ENCODE measurements at regions not wholly inside any gene's neighbourhood (a gene's known extent, or its start where the extent isn't known, plus 50 kb on each side); places are given as distances from the start of the nearest gene placed in this dataset.

GRCh38 chr4:126242679-126243390 lies 928.1 kb downstream of the FAT4 start:
- 98% methylated on average over 6 of the region's 7 CpGs for WGBS (ENCODE audit: insufficient coverage)
- no peaks in the 10 kb centered on the region for H3K36me3 ChIP-seq (ENCODE audit: control insufficient read depth in 4 of 4, insufficient read depth in 4 of 4, low read length in 3 of 4)
- DNase-seq = no peak
- no peaks in the 10 kb centered on the region for H3K27me3 ChIP-seq (replicated peaks in 2 of 5; ENCODE audit: control insufficient read depth in 4 of 5, insufficient read depth in 5 of 5, low read length in 4 of 5)
- H3K27ac ChIP-seq (ENCODE audit: insufficient read depth in 1 of 2, low read depth in 1 of 2, low read length in 2 of 2, poor library complexity in 1 of 2, severe bottlenecking in 2 of 2) = no peak overlapping the region
- H3K4me1 ChIP-seq (ENCODE audit: control extremely low read depth in 1 of 4, control insufficient read depth in 4 of 4, insufficient read depth in 4 of 4, low read length in 3 of 4) = no peaks in the 10 kb centered on the region
- CTCF ChIA-PET = no interaction called here
- H3K4me3 ChIP-seq (ENCODE audit: control insufficient read depth in 1 of 7, extremely low read depth in 1 of 7, insufficient read depth in 4 of 7, low read depth in 2 of 7, low read length in 6 of 7) = no peak overlapping the region
- POLR2A ChIA-PET = no interaction called here
- H3K9me3 ChIP-seq (ENCODE audit: control extremely low read depth in 1 of 5, control insufficient read depth in 4 of 5, insufficient read depth in 2 of 5, low read depth in 1 of 5, low read length in 4 of 5) = peaks cover 0 to under 1% (median 0%) of the 10 kb centered on the region in 5 experiments

- CTCF ChIA-PET = interaction anchor here (1.1 kb wide), 1 partner anchor 10 kb away, joined by 3 read pairs; no protein-coding TSS in a partner anchor
- Histone ChIP-seq H3K27ac (ENCODE audit: insufficient read depth in 1 of 2, low read depth in 1 of 2, low read length in 2 of 2, poor library complexity in 1 of 2, severe bottlenecking in 2 of 2) (no peak overlapping the region), H3K4me1 (ENCODE audit: control extremely low read depth in 1 of 4, control insufficient read depth in 4 of 4, insufficient read depth in 4 of 4, low read length in 3 of 4) (no peaks in the 10 kb centered on the region), H3K9me3 (ENCODE audit: control extremely low read depth in 1 of 5, control insufficient read depth in 4 of 5, insufficient read depth in 2 of 5, low read depth in 1 of 5, low read length in 4 of 5) (peaks cover 0 to 3% (median 0%) of the 10 kb centered on the region in 5 experiments), H3K4me3 (ENCODE audit: control insufficient read depth in 1 of 7, extremely low read depth in 1 of 7, insufficient read depth in 4 of 7, low read depth in 2 of 7, low read length in 6 of 7) (no peak overlapping the region), H3K36me3 (ENCODE audit: control insufficient read depth in 4 of 4, insufficient read depth in 4 of 4, low read length in 3 of 4) (no peaks in the 10 kb centered on the region), H3K27me3 (replicated peaks in 2 of 5; ENCODE audit: control insufficient read depth in 4 of 5, insufficient read depth in 5 of 5, low read length in 4 of 5) (no peaks in the 10 kb centered on the region)
- DNase-seq = no peak
- WGBS (ENCODE audit: insufficient coverage) = no CpG with 5 or more reads among the region's 3 CpGs
- POLR2A ChIA-PET = no interaction called here
Observed at GRCh38 chr4:126247409-126247808, 932.7 kb downstream of the FAT4 start.

GRCh38 chr4:126250006-126250405 lies 935.3 kb downstream of the FAT4 start:
- H3K9me3 ChIP-seq (ENCODE audit: control extremely low read depth in 1 of 5, control insufficient read depth in 4 of 5, insufficient read depth in 2 of 5, low read depth in 1 of 5, low read length in 4 of 5) = peaks cover 0 to 3% (median 0%) of the 10 kb centered on the region in 5 experiments
- WGBS (ENCODE audit: insufficient coverage) = no CpG with 5 or more reads among the region's 2 CpGs
- H3K4me3 ChIP-seq (ENCODE audit: control insufficient read depth in 1 of 7, extremely low read depth in 1 of 7, insufficient read depth in 4 of 7, low read depth in 2 of 7, low read length in 6 of 7) = no peak overlapping the region
- no peaks in the 10 kb centered on the region for H3K36me3 ChIP-seq (ENCODE audit: control insufficient read depth in 4 of 4, insufficient read depth in 4 of 4, low read length in 3 of 4)
- H3K27me3 ChIP-seq (replicated peaks in 2 of 5; ENCODE audit: control insufficient read depth in 4 of 5, insufficient read depth in 5 of 5, low read length in 4 of 5) = no peaks in the 10 kb centered on the region
- no peak for DNase-seq
- ChIA-PET POLR2A (no interaction called here), CTCF (no interaction called here)
- no peaks in the 10 kb centered on the region for H3K4me1 ChIP-seq (ENCODE audit: control extremely low read depth in 1 of 4, control insufficient read depth in 4 of 4, insufficient read depth in 4 of 4, low read length in 3 of 4)
- H3K27ac ChIP-seq (ENCODE audit: insufficient read depth in 1 of 2, low read depth in 1 of 2, low read length in 2 of 2, poor library complexity in 1 of 2, severe bottlenecking in 2 of 2) = no peak overlapping the region

GRCh38 chr4:126251169-126251568 lies 936.4 kb downstream of the FAT4 start:
- Histone ChIP-seq H3K27ac (ENCODE audit: insufficient read depth in 1 of 2, low read depth in 1 of 2, low read length in 2 of 2, poor library complexity in 1 of 2, severe bottlenecking in 2 of 2) (no peak overlapping the region), H3K4me3 (ENCODE audit: control insufficient read depth in 1 of 7, extremely low read depth in 1 of 7, insufficient read depth in 4 of 7, low read depth in 2 of 7, low read length in 6 of 7) (no peak overlapping the region), H3K36me3 (ENCODE audit: control insufficient read depth in 4 of 4, insufficient read depth in 4 of 4, low read length in 3 of 4) (no peaks in the 10 kb centered on the region), H3K4me1 (ENCODE audit: control extremely low read depth in 1 of 4, control insufficient read depth in 4 of 4, insufficient read depth in 4 of 4, low read length in 3 of 4) (no peaks in the 10 kb centered on the region), H3K27me3 (replicated peaks in 2 of 5; ENCODE audit: control insufficient read depth in 4 of 5, insufficient read depth in 5 of 5, low read length in 4 of 5) (no peaks in the 10 kb centered on the region), H3K9me3 (ENCODE audit: control extremely low read depth in 1 of 5, control insufficient read depth in 4 of 5, insufficient read depth in 2 of 5, low read depth in 1 of 5, low read length in 4 of 5) (peaks cover 0 to 3% (median 0%) of the 10 kb centered on the region in 5 experiments)
- DNase-seq = no peak
- POLR2A ChIA-PET = no interaction called here
- CTCF ChIA-PET = no interaction called here

- CTCF ChIA-PET = no interaction called here
- Histone ChIP-seq H3K9me3 (ENCODE audit: control extremely low read depth in 1 of 5, control insufficient read depth in 4 of 5, insufficient read depth in 2 of 5, low read depth in 1 of 5, low read length in 4 of 5) (no peaks in the 10 kb centered on the region), H3K36me3 (ENCODE audit: control insufficient read depth in 4 of 4, insufficient read depth in 4 of 4, low read length in 3 of 4) (no peaks in the 10 kb centered on the region), H3K4me3 (ENCODE audit: control insufficient read depth in 1 of 7, extremely low read depth in 1 of 7, insufficient read depth in 4 of 7, low read depth in 2 of 7, low read length in 6 of 7) (no peak overlapping the region), H3K27ac (ENCODE audit: insufficient read depth in 1 of 2, low read depth in 1 of 2, low read length in 2 of 2, poor library complexity in 1 of 2, severe bottlenecking in 2 of 2) (no peak overlapping the region), H3K27me3 (replicated peaks in 2 of 5; ENCODE audit: control insufficient read depth in 4 of 5, insufficient read depth in 5 of 5, low read length in 4 of 5) (no peaks in the 10 kb centered on the region), H3K4me1 (ENCODE audit: control extremely low read depth in 1 of 4, control insufficient read depth in 4 of 4, insufficient read depth in 4 of 4, low read length in 3 of 4) (no peaks in the 10 kb centered on the region)
- POLR2A ChIA-PET = no interaction called here
- no peak for DNase-seq
- 95% methylated on average over 2 of the region's 2 CpGs for WGBS (ENCODE audit: insufficient coverage)
Observed at GRCh38 chr4:126262665-126263064, 947.9 kb downstream of the FAT4 start.

GRCh38 chr4:126264839-126265238 lies 950.1 kb downstream of the FAT4 start:
- Histone ChIP-seq H3K4me1 (ENCODE audit: control extremely low read depth in 1 of 4, control insufficient read depth in 4 of 4, insufficient read depth in 4 of 4, low read length in 3 of 4) (no peaks in the 10 kb centered on the region), H3K27me3 (replicated peaks in 2 of 5; ENCODE audit: control insufficient read depth in 4 of 5, insufficient read depth in 5 of 5, low read length in 4 of 5) (no peaks in the 10 kb centered on the region), H3K9me3 (ENCODE audit: control extremely low read depth in 1 of 5, control insufficient read depth in 4 of 5, insufficient read depth in 2 of 5, low read depth in 1 of 5, low read length in 4 of 5) (no peaks in the 10 kb centered on the region), H3K4me3 (ENCODE audit: control insufficient read depth in 1 of 7, extremely low read depth in 1 of 7, insufficient read depth in 4 of 7, low read depth in 2 of 7, low read length in 6 of 7) (no peak overlapping the region), H3K36me3 (ENCODE audit: control insufficient read depth in 4 of 4, insufficient read depth in 4 of 4, low read length in 3 of 4) (no peaks in the 10 kb centered on the region), H3K27ac (ENCODE audit: insufficient read depth in 1 of 2, low read depth in 1 of 2, low read length in 2 of 2, poor library complexity in 1 of 2, severe bottlenecking in 2 of 2) (no peak overlapping the region)
- ChIA-PET POLR2A (no interaction called here), CTCF (no interaction called here)
- no peak for DNase-seq

- no peak for DNase-seq
- no peaks in the 10 kb centered on the region for H3K9me3 ChIP-seq (ENCODE audit: control extremely low read depth in 1 of 5, control insufficient read depth in 4 of 5, insufficient read depth in 2 of 5, low read depth in 1 of 5, low read length in 4 of 5)
- no peak overlapping the region for H3K4me3 ChIP-seq (ENCODE audit: control insufficient read depth in 1 of 7, extremely low read depth in 1 of 7, insufficient read depth in 4 of 7, low read depth in 2 of 7, low read length in 6 of 7)
- no peak overlapping the region for H3K27ac ChIP-seq (ENCODE audit: insufficient read depth in 1 of 2, low read depth in 1 of 2, low read length in 2 of 2, poor library complexity in 1 of 2, severe bottlenecking in 2 of 2)
- H3K4me1 ChIP-seq (ENCODE audit: control extremely low read depth in 1 of 4, control insufficient read depth in 4 of 4, insufficient read depth in 4 of 4, low read length in 3 of 4) = no peaks in the 10 kb centered on the region
- H3K36me3 ChIP-seq (ENCODE audit: control insufficient read depth in 4 of 4, insufficient read depth in 4 of 4, low read length in 3 of 4) = no peaks in the 10 kb centered on the region
- H3K27me3 ChIP-seq (replicated peaks in 2 of 5; ENCODE audit: control insufficient read depth in 4 of 5, insufficient read depth in 5 of 5, low read length in 4 of 5) = no peaks in the 10 kb centered on the region
- CTCF ChIA-PET = no interaction called here
- POLR2A ChIA-PET = no interaction called here
Observed at GRCh38 chr4:126265888-126266287, 951.1 kb downstream of the FAT4 start.
